NCI-H2029 (cell line): ENCODE measurements at regions not wholly inside any gene's neighbourhood (a gene's known extent, or its start where the extent isn't known, plus 50 kb on each side); places are given as distances from the start of the nearest gene placed in this dataset.
A peak's percentile ranks its signal among the peaks of the same experiment; 100 is the strongest.
"Not testable (repeated sequence)": the region's sequence is repeated elsewhere in the genome, so short reads cannot be mapped to it uniquely, and the experiment has no call there.

Experiments used
- DNase-seq: peaks from one replicate; lab custom pipeline; 2025; lab: John Stamatoyannopoulos, UW

- no peak for DNase-seq
These were observed 71.0 kb downstream of the COQ2 start for GRCh38 chr4:83213640-83214039.

GRCh38 chr4:83212041-83212851 is 72.4 kb downstream of the COQ2 start:
- peak; percentile 65 for DNase-seq

DNA sequence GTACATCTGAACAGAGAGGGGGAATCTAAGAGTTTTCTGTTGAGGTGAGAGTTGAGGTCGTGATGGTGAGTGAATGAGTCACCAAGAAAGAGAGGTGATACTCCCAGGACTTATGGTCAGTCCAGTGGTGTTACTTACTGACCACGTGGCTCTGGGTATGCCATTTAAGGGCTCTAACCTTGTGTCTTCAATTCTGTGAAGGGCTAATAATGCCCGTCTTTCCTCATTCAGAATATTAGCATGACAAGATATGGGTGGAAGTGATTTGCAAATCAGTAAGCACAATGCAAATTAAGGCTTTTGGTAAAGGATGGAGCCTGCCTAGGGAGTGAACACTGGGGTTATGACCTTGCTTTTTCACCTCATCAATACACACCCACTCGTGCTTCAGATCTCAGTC is 75.2 kb downstream of the COQ2 start:
- DNase-seq = no peak

DNA sequence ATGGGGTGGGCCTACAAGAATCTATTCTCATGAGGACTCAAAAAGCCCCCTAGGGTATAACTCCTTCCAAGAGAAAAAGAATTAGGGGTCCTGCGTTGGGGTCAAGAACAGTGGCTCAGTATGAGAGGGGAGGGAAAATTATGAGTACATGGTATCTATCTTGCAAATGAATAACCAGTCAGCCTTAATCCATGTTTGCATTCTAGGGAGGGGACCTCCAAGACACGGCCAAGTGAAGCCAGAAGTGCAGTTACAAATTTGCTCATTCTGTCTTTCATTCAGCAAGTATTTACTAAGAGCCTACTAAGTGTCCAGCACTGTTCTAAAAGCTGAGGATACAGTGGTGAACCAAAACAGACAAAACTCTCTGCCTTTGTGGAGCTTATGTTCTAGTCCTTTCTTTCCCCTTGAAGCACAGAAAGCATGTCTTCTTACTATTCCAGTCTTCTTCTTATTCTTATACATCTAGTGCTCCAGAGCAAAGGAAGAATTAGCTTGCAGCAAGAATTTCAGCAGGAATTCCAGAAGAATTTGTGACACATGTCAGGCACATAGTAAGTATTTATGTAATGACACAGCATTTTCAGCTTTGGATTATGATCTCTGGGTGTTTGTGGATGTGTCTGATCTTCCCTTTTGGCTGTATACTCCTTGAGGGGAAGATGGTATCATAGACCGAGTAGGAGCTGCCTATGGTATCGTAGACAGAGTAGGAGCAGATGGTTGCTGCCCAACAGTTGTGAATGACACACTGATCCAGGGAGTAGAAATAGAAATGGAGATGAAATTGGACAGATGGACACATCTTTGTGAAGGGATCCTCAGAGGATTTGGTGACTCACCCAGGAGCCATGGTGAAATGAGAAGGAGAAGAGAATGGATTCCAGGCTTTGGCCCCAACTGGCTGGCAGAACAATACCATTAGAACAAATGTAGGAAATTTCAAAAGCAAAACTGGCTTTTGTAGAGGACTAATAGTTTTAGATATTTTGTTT is 75.9 kb downstream of the COQ2 start:
- no peak for DNase-seq

- no peak for DNase-seq
These were observed 77.0 kb downstream of the COQ2 start for GRCh38 chr4:83207497-83208101.

DNA sequence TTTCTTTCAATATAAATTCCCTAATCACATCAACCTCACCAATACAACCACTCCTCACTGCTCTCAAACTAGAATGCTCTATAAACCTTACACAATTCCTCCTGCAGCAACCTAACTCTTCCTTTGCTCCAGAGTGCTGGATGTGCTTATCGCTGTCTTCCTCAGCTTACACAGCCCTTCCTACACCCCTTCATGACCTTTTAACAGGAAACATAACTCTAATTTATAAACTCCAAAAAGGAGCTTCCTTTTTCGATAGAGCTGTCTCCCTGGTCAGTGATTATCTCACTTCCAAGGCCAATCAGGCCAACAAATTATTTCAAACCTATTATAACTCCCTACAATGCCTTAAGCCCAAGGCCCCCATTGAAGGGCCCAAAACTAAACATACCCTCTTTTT is 78.8 kb downstream of the COQ2 start:
- DNase-seq = no peak

- no peak for DNase-seq
These were observed 79.9 kb downstream of the COQ2 start for GRCh38 chr4:83204731-83205130.

DNA sequence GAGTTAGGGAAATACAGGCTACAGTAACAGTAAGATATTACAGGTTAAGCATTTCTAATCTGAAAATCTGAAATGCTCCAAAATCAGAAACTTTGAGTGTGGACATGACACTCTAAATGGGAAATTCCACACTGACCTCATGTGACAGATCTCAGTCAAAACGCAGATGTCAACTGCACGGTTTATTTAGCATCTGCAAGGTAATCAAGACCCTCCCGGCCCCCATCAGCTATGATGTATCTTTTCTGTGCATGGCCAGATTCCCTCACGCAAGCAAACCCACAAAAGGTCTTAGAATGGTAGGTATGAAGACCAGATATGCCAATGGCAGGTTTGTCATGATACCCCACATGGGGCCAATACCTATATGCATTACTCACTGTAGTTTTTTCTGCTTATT is 82.8 kb downstream of the COQ2 start:
- no peak for DNase-seq

- DNase-seq = no peak
These were observed 83.2 kb upstream of the PLAC8 start for GRCh38 chr4:83197555-83198235.

GRCh38 chr4:83196921-83197320 is 82.4 kb upstream of the PLAC8 start:
- DNase-seq = no peak

- DNase-seq = no peak
These were observed 80.7 kb upstream of the PLAC8 start for GRCh38 chr4:83195269-83195668.

DNA sequence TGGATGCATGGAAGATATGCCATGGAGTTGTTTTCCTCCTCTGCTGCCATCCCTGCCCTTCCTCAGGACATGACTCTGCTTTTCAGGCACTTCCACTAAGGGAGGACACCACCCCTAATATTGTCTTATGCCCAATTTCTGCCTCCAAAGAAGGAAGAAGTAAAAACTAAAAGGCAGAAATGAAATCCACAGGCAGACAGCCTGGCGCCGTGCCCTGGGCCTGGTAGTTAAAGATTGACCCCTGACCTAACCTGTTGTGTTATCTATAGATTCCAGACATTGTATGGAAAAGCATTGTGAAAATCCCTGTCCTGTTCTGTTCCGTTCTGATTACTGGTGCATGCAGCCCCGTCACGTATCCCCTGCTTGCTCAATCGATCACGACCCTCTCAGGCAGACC is 80.1 kb upstream of the PLAC8 start:
- not testable (repeated sequence) for DNase-seq

GRCh38 chr4:83192634-83193033 is 78.1 kb upstream of the PLAC8 start:
- DNase-seq = no peak

DNA sequence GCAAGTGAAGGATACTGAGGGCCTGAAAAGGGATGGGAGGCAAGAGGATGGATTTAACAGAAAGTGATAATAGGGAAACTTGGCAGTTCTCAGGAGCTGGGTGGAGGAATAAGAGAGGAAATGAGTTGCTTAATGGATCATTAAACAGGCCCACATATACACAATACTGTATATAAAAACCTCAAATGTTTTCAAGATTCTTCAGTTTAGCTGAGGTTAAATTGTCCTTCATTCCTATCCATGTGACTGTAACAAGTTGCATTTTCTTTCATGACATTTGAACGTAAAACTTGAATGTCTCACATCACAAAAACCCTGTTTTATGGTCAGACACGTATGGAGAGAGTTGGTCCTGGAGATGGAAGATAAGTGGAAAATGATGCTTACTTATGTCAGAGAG is 76.5 kb upstream of the PLAC8 start:
- DNase-seq = no peak

DNA sequence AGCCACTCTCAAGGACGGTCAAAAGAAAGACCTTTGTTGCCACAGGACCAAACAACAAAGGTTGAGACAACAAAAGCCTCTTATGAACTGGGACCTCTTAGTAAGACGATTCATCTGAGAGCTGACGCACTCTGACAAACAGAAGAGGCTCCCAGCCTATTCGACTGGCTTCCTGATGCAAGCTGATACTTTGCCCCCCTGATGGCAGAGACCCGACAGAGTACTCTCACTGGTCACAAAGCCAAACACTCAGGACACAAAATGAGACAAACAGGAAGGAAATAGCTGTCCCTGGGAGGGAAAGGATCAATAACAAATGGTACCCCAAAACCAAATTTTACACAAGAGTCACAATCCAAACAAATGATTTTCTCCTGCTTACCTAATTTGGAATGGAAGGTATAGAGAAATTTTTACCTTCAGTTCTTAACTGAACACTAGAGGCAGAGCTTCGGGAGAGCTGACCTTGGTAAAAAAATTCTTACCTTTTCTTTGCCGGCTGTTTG is 75.2 kb upstream of the PLAC8 start:
- peak; percentile 92 for DNase-seq

GRCh38 chr4:83180431-83180968 is 66.0 kb upstream of the PLAC8 start:
- DNase-seq = no peak

DNA sequence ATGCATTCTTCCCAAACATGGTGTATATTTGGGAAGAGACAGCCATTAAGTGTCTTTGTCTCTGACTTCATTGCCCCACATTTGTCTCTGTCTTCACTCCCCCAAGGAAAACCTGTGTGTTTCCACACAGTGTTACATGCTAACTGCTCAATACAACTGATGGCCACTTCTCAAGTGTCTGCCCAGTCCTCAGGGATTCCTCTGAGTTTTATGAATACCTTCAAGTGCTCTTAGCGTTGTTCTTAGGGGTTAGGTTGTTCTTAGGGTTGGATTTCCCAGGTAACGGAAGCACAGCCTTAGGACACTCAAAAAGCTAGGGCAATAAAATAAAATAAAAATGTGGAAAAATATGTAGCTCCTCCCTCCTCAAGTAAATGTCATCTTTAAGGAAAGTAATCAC is 64.7 kb upstream of the PLAC8 start:
- no peak for DNase-seq

DNA sequence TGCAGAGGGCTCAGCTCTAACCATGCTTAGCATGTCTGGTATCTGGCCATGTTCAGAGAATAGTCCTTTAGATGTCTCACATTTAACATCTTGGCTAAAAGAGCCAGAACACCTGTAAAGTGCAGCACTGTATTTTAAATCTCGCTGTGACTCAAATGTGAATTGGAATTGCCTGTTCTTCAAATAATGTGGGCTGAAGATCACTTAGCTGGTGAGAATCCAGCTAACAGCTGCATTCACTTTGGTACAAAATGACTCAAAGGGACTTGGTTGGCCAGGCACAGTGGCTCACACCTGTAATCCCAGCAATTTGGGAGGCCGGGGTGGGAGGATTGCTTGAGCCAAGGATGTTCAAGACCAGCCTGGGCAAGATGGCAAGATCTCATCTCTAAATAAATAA is 63.5 kb upstream of the PLAC8 start:
- DNase-seq = no peak

- no peak for DNase-seq
These were observed 62.7 kb upstream of the PLAC8 start for GRCh38 chr4:83177182-83177581.

DNA sequence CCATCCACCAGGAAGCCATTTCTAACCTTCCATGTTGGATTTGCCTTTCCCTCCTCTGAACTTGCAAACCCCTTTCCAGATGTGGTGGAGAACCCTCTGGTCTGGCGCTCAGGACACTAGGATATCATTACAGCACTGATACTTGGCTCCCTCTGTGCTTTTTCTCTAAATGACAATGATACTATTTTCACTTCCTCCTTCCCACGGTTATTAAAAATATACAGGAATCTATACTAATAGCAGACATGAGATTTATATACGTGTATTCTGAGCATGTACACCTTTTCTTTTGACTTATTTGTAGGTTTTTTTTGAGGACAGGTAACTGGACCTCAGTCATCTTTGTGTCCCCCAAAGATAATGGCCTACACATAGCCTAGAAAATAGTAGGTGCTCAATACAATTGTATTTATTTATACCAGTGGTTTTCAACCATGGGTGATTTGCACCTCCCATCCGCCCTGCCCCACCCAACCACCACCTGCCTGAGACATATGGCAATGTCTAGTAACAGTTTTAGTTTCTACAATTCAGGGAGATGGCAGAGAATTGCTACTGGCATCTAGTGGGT is 60.4 kb upstream of the PLAC8 start:
- DNase-seq = no peak

DNA sequence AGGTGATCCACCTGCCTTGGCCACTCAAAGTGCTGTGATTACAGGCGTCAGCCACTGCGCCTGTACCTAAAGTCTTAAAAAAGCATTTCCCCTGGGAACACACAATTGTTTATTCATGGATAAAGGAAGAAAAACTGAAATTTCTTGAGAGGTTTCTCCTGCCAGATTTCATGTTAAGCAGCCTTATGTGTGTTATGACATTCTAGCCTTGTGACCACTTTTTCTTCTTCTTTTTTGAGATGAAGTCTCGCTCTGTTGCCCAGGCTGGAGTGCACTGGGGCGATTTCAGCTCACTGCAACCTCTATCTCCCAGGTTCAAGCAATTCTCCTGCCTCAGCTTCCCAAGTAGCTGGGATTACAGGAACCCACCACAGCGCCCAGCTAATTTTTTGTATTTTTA is 57.8 kb upstream of the PLAC8 start:
- no peak for DNase-seq
